MCF 10A (cell line): ENCODE measurements at regions not wholly inside any gene's neighbourhood (a gene's known extent, or its start where the extent isn't known, plus 50 kb on each side); places are given as distances from the start of the nearest gene placed in this dataset.

ENCODE experiments used
- BruUV-seq: library from RNA; stranded (reverse); fragments of 400-500 nt; replicated peaks from 2 replicates; lab custom pipeline; 2021; lab: Mats Ljungman, UMichigan
- CTCF ChIA-PET: fragments of 300-600 bp; sonication (Branson Sonifier 250); formaldehyde crosslinking; extraction: SDS; loops from one replicate; lab custom pipeline; 2021; ENCODE audit warnings: antibody characterized with exemption, inconsistent platforms; lab: Yijun Ruan, JAX
- POLR2A ChIA-PET: fragments of 300-600, 350-650 bp; sonication (Branson Sonifier 250); formaldehyde crosslinking; extraction: SDS; loops from one replicate; lab custom pipeline; 2020; ENCODE audit warnings: antibody characterized with exemption, inconsistent platforms; lab: Yijun Ruan, JAX
- DNase-seq: peaks from one replicate; pipeline ENCODE4 v3.0.0-alpha.2; 2018; ENCODE audit not compliant: unreplicated experiment
- H3K27ac Mint-ChIP-seq: one replicate; pipeline ENCODE4 v1.8.0; 2022; ENCODE audit warnings: mild to moderate bottlenecking, low read depth, mixed read lengths; ENCODE audit not compliant: unreplicated experiment
- H3K27me3 Mint-ChIP-seq: one replicate; pipeline ENCODE4 v1.8.0; 2022; ENCODE audit warnings: mixed read lengths; ENCODE audit not compliant: insufficient read depth, unreplicated experiment
- H3K36me3 Mint-ChIP-seq: one replicate; pipeline ENCODE4 v1.8.0; 2022; ENCODE audit warnings: mild to moderate bottlenecking, moderate library complexity, mixed read lengths; ENCODE audit not compliant: insufficient read depth, unreplicated experiment
- H3K4me1 Mint-ChIP-seq: one replicate; pipeline ENCODE4 v1.8.0; 2022; ENCODE audit warnings: mixed read lengths; ENCODE audit not compliant: insufficient read depth, unreplicated experiment
- H3K4me3 Mint-ChIP-seq: one replicate; pipeline ENCODE4 v1.8.0; 2022; ENCODE audit warnings: mild to moderate bottlenecking, moderate library complexity, mixed read lengths; ENCODE audit not compliant: unreplicated experiment
- H3K9me3 Mint-ChIP-seq: one replicate; pipeline ENCODE4 v1.8.0; 2022; ENCODE audit warnings: mixed read lengths; ENCODE audit not compliant: unreplicated experiment
- intact Hi-C: fragments of 100-400 bp; cut with micrococcal nuclease; formaldehyde crosslinking; loops from 2 replicates; pipeline ENCODE4 v1.14.1; 2022
- TF ChIP-seq, protein P1 (sequence below): fragments of 200-600 bp; IDR thresholded peaks from one replicate; pipeline ENCODE4 v1.8.0; 2022; ENCODE audit warnings: antibody characterized with exemption, mild to moderate bottlenecking; ENCODE audit not compliant: unreplicated experiment

GRCh38 chrX:39605183-39605582 is 492.6 kb downstream of the BCOR start:
- CTCF ChIA-PET, result no interaction called here
- TF ChIP-seq, protein P1, sequence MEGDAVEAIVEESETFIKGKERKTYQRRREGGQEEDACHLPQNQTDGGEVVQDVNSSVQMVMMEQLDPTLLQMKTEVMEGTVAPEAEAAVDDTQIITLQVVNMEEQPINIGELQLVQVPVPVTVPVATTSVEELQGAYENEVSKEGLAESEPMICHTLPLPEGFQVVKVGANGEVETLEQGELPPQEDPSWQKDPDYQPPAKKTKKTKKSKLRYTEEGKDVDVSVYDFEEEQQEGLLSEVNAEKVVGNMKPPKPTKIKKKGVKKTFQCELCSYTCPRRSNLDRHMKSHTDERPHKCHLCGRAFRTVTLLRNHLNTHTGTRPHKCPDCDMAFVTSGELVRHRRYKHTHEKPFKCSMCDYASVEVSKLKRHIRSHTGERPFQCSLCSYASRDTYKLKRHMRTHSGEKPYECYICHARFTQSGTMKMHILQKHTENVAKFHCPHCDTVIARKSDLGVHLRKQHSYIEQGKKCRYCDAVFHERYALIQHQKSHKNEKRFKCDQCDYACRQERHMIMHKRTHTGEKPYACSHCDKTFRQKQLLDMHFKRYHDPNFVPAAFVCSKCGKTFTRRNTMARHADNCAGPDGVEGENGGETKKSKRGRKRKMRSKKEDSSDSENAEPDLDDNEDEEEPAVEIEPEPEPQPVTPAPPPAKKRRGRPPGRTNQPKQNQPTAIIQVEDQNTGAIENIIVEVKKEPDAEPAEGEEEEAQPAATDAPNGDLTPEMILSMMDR, result no peak
- H3K9me3 Mint-ChIP-seq, result no peaks in the 10 kb centered on the region
- peaks cover 54% of the 10 kb centered on the region for H3K27me3 Mint-ChIP-seq
- H3K4me1 Mint-ChIP-seq, result no peaks in the 10 kb centered on the region
- intact Hi-C loops, result no loop called here
- BruUV-seq, result no TSS peak
- no peak overlapping the region for H3K4me3 Mint-ChIP-seq
- POLR2A ChIA-PET, result no interaction called here
- no peak for DNase-seq
- H3K36me3 Mint-ChIP-seq, result no peaks in the 10 kb centered on the region
- H3K27ac Mint-ChIP-seq, result no peak overlapping the region

DNA sequence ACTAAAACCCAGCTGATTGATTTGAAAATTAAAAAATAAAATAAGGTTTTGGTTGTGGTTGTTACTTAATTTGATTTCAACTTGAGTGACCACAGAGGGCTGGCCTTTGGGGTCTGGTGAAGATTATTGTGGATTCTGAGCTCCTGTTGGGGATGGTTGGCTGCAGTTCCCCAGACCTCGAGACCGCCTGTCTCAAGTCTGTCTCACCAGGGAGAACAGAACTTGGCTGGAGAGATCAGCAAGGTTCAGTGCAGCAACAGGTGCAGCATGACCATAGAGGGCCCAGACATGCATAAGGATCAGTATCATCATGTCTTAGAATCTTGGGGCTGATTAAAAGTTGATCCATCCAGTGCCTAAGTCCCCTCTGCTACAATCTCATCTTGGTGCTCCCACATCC is 491.9 kb downstream of the BCOR start:
- DNase-seq, result no peak
- ChIA-PET CTCF (no interaction called here), POLR2A (interaction anchor here (0.8 kb wide), 1 partner anchor 10 kb away, joined by 3 read pairs; no protein-coding TSS in a partner anchor)
- no peaks in the 10 kb centered on the region for H3K9me3 Mint-ChIP-seq
- H3K27ac Mint-ChIP-seq, result no peak overlapping the region
- no TSS peak for BruUV-seq
- intact Hi-C loops, result no loop called here
- TF ChIP-seq, protein P1, result no peak
- H3K4me1 Mint-ChIP-seq, result no peaks in the 10 kb centered on the region
- H3K4me3 Mint-ChIP-seq, result no peak overlapping the region
- no peaks in the 10 kb centered on the region for H3K36me3 Mint-ChIP-seq
- H3K27me3 Mint-ChIP-seq, result peaks cover 59% of the 10 kb centered on the region

- POLR2A ChIA-PET, result no interaction called here
- CTCF ChIA-PET, result no interaction called here
- H3K27me3 Mint-ChIP-seq, result peaks cover 59% of the 10 kb centered on the region
- peaks cover 9% of the 10 kb centered on the region for H3K4me1 Mint-ChIP-seq
- TF ChIP-seq, protein P1, result no peak
- H3K36me3 Mint-ChIP-seq, result no peaks in the 10 kb centered on the region
- no TSS peak for BruUV-seq
- intact Hi-C loops, result no loop called here
- no peaks in the 10 kb centered on the region for H3K9me3 Mint-ChIP-seq
- no peak for DNase-seq
- H3K4me3 Mint-ChIP-seq, result no peak overlapping the region
- no peak overlapping the region for H3K27ac Mint-ChIP-seq
Observed at GRCh38 chrX:39609941-39610340, 487.8 kb downstream of the BCOR start.

- no peak overlapping the region for H3K27ac Mint-ChIP-seq
- CTCF ChIA-PET, result interaction anchor here (0.6 kb wide), 1 partner anchor 718 kb away, joined by 4 read pairs; no protein-coding TSS in a partner anchor
- DNase-seq, result no peak
- peaks cover 63% of the 10 kb centered on the region for H3K27me3 Mint-ChIP-seq
- BruUV-seq, result no TSS peak
- H3K36me3 Mint-ChIP-seq, result no peaks in the 10 kb centered on the region
- H3K4me3 Mint-ChIP-seq, result no peak overlapping the region
- POLR2A ChIA-PET, result no interaction called here
- intact Hi-C loops, result no loop called here
- H3K4me1 Mint-ChIP-seq, result peaks cover 9% of the 10 kb centered on the region
- TF ChIP-seq, protein P1, result no peak
- H3K9me3 Mint-ChIP-seq, result no peaks in the 10 kb centered on the region
Observed at GRCh38 chrX:39611468-39611867, 486.3 kb downstream of the BCOR start.
